ENCODE measurements at regions not wholly inside any gene's neighbourhood (a gene's known extent, or its start where the extent isn't known, plus 50 kb on each side); places are given as distances from the start of the nearest gene placed in this dataset.

DNA sequence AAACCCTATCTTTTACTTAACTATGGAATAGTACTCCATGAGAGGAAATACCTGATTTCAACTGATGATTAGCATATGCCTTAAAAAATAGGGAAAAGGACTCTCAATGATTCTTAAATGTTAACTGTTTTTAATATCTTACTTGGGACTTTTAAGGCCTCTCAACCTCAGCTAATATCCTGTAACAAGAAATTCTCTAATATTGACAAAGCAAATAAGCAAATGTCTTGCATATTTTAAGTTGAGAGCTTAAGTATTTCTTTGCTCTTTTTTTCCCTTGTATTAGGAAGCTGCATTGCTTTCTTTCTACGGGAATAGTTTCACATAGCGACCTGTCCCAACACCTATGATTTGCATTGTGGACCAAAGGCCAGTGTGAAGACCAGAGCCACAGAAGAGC is 249.9 kb downstream of the BCAT1 start:
- H3K4me3 ChIP-seq (ENCODE audit: low read depth, low read length) = no peak overlapping the region
- TF ChIP-seq, protein P1, sequence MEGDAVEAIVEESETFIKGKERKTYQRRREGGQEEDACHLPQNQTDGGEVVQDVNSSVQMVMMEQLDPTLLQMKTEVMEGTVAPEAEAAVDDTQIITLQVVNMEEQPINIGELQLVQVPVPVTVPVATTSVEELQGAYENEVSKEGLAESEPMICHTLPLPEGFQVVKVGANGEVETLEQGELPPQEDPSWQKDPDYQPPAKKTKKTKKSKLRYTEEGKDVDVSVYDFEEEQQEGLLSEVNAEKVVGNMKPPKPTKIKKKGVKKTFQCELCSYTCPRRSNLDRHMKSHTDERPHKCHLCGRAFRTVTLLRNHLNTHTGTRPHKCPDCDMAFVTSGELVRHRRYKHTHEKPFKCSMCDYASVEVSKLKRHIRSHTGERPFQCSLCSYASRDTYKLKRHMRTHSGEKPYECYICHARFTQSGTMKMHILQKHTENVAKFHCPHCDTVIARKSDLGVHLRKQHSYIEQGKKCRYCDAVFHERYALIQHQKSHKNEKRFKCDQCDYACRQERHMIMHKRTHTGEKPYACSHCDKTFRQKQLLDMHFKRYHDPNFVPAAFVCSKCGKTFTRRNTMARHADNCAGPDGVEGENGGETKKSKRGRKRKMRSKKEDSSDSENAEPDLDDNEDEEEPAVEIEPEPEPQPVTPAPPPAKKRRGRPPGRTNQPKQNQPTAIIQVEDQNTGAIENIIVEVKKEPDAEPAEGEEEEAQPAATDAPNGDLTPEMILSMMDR (IDR thresholded peaks at IDR 0.05; ENCODE audit: low read depth, low read length) = no peak

DNA sequence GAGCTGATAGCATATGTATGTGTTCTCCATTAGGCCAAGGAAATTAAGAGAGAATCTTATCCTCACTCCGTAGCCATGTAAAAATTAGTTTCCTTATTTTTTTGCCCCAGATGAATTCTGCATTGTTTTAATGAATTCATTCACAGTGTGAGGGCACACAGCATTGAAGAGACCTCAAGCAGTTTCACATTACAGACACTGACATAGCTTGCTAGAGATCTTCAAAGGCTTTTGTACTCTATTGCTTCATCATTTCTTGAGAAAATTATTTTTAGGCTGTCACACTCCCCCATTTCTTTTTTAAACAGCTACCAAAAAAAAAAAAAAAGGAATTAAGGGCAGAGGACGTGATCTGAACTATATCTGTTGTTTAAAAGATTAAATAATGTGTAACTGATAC is 251.1 kb downstream of the BCAT1 start:
- TF ChIP-seq, protein P1 (IDR thresholded peaks at IDR 0.05; ENCODE audit: low read depth, low read length) = no peak
- H3K4me3 ChIP-seq (ENCODE audit: low read depth, low read length) = no peak overlapping the region

DNA sequence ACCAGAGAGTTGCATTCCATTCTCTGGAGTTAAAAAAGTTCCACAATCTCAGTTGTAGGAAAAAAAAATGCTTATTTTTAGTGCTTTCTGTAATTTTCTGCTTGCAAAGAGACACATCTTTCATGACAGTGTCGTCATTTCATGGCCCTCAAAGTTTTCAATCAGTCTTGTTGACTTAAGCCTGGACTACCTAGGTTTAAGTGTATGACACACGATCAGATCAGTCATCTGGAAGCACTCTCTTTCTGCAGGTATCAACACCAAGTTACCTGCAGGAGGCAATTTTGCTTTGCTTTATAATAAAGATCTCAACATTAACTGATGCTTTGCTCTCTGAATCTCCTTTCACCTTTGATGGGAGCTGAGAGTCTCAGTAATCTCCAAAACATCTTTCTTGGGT is 251.6 kb downstream of the BCAT1 start:
- TF ChIP-seq, protein P1 (IDR thresholded peaks at IDR 0.05; ENCODE audit: low read depth, low read length) = no peak

DNA sequence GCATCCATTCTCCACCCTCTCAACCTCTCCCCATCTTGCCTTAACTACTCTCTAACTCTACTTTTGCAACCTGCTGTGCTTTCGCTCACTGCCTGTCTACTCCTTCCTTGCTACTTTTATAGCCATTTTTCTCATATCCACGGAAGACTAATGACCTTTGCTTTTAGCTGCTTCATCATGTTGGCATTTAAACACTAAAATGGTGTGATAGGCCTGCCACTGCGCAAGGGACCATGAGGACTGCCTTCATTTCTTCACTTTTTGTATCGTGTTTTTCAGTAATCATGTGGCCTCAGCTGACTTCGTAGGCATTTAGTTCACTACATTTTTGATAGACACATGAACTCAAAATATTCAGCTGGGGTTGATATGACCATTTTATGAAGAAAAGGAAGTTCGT is 252.1 kb downstream of the BCAT1 start:
- TF ChIP-seq, protein P1 (IDR thresholded peaks at IDR 0.05; ENCODE audit: low read depth, low read length) = no peak
- H3K4me3 ChIP-seq (ENCODE audit: low read depth, low read length) = no peak overlapping the region

More for the DNA sequence above, 251.6 kb downstream of the BCAT1 start:
- no peak overlapping the region for H3K4me3 ChIP-seq (ENCODE audit: low read depth, low read length)

DNA sequence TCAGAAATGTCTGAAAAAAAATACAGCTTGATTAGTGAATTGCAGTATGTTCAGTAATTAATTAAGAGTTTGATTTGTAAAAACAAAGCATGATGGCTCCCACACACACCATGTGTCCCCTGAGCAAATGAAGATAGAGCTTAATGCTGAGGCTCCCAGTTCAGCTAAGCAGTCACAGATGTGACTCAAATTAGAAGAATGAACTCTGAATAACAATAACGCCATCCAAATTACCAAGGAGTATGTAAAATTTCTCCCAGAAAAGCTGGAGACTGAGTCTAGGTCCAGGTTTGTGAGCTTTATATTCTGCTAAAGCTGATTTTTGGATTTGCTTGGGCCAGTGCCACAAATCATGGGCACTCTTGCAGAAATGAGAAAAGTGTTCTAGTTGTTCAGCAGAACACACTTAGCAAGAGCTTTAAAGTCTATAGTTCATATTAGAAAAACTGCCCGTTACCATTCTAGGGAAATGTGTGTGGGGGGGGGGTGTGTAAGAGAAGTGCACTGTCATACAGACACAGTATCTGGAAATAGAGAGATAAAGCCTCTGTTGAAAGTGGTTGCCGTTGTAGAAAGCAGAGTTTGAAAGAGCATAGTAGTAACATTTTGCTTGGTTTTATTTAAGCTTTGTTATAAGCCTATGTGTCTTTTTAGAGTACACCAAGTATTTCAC is 253.1 kb downstream of the BCAT1 start:
- TF ChIP-seq, protein P1 (IDR thresholded peaks at IDR 0.05; ENCODE audit: low read depth, low read length) = no peak
- no peak overlapping the region for H3K4me3 ChIP-seq (ENCODE audit: low read depth, low read length)

DNA sequence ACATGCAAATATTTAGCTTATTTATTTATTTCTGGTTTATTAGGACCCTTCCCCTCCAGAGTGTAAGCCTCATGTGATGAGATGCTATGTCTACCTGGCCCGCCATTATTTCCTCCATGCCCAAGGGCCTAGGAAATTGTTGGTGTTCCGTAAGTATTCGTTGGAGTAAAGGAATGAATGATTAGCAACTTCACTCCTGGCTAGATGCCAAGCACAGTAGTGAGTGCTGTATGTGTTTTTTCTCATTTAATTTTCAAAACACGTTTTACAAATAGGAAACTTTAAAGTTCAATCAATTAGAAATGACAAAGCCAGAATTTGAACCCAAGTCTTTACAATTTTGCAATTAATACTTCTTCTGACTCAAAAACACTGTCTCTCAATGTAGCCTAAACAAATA is 253.8 kb downstream of the BCAT1 start:
- H3K4me3 ChIP-seq (ENCODE audit: low read depth, low read length) = no peak overlapping the region
- TF ChIP-seq, protein P1 (IDR thresholded peaks at IDR 0.05; ENCODE audit: low read depth, low read length) = no peak

DNA sequence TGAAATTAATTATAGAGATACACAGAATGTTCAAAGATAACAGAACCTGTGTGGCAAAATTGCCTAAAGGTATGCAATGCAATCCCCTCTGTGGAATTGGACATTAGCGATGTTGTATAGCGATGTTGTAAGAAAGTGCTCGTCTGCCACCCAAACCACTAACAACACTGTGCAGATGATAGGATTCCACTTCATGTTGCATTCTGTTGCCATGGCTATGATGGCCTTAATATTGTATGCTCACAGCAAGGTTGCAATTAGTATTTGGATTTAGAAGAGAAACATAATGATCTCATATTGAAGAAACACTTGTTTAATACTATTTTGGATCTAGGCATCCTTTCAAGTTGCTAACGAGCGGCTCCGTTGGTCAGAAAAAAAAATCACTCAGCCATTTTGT is 260.3 kb downstream of the BCAT1 start:
- TF ChIP-seq, protein P1 (IDR thresholded peaks at IDR 0.05; ENCODE audit: low read depth, low read length) = no peak
- no peak overlapping the region for H3K4me3 ChIP-seq (ENCODE audit: low read depth, low read length)
